ENCODE measurements at regions not wholly inside any gene's neighbourhood (a gene's known extent, or its start where the extent isn't known, plus 50 kb on each side); places are given as distances from the start of the nearest gene placed in this dataset.

- Mint-ChIP-seq H3K27ac (ENCODE audit: low read depth, unreplicated experiment) (no peak overlapping the region), H3K9me3 (ENCODE audit: unreplicated experiment) (no peaks in the 10 kb centered on the region), H3K27me3 (ENCODE audit: insufficient read depth, unreplicated experiment) (peaks cover 84% of the 10 kb centered on the region), H3K4me3 (ENCODE audit: unreplicated experiment) (no peak overlapping the region), H3K36me3 (ENCODE audit: insufficient read depth, unreplicated experiment) (no peaks in the 10 kb centered on the region), H3K4me1 (ENCODE audit: insufficient read depth, unreplicated experiment) (no peaks in the 10 kb centered on the region)
- no TSS peak for BruUV-seq (replicated peaks)
- no peak for DNase-seq (ENCODE audit: unreplicated experiment)
- intact Hi-C loops (cut with micrococcal nuclease), result no loop called here
- CTCF ChIA-PET, result no interaction called here
- POLR2A ChIA-PET, result no interaction called here
- TF ChIP-seq CTCF (IDR thresholded peaks at IDR 0.05; ENCODE audit: unreplicated experiment), result no peak
Measured at GRCh38 chr11:119934267-119934666, 203.6 kb downstream of the TRIM29 start.

- BruUV-seq (replicated peaks), result no TSS peak
- TF ChIP-seq CTCF (IDR thresholded peaks at IDR 0.05; ENCODE audit: unreplicated experiment), result no peak
- Mint-ChIP-seq H3K27me3 (ENCODE audit: insufficient read depth, unreplicated experiment) (peaks cover 91% of the 10 kb centered on the region), H3K9me3 (ENCODE audit: unreplicated experiment) (no peaks in the 10 kb centered on the region), H3K36me3 (ENCODE audit: insufficient read depth, unreplicated experiment) (no peaks in the 10 kb centered on the region), H3K4me1 (ENCODE audit: insufficient read depth, unreplicated experiment) (no peaks in the 10 kb centered on the region), H3K4me3 (ENCODE audit: unreplicated experiment) (no peak overlapping the region), H3K27ac (ENCODE audit: low read depth, unreplicated experiment) (no peak overlapping the region)
- ChIA-PET POLR2A (no interaction called here), CTCF (no interaction called here)
- no peak for DNase-seq (ENCODE audit: unreplicated experiment)
- intact Hi-C loops (cut with micrococcal nuclease), result no loop called here
Measured at GRCh38 chr11:119933584-119933983, 204.3 kb downstream of the TRIM29 start.

GRCh38 chr11:119932828-119933562, 204.0 kb upstream of the NECTIN1 start:
- TF ChIP-seq CTCF (IDR thresholded peaks at IDR 0.05; ENCODE audit: unreplicated experiment), result no peak
- BruUV-seq (replicated peaks), result no TSS peak
- no peak overlapping the region for H3K27ac Mint-ChIP-seq (ENCODE audit: low read depth, unreplicated experiment)
- H3K27me3 Mint-ChIP-seq (ENCODE audit: insufficient read depth, unreplicated experiment), result peaks cover 93% of the 10 kb centered on the region
- intact Hi-C loops (cut with micrococcal nuclease), result no loop called here
- H3K36me3 Mint-ChIP-seq (ENCODE audit: insufficient read depth, unreplicated experiment), result no peaks in the 10 kb centered on the region
- ChIA-PET POLR2A (no interaction called here), CTCF (interaction anchor here (0.7 kb wide), 1 partner anchor 33 kb away, joined by 3 read pairs; no protein-coding TSS in a partner anchor)
- H3K4me1 Mint-ChIP-seq (ENCODE audit: insufficient read depth, unreplicated experiment), result no peaks in the 10 kb centered on the region
- DNase-seq (ENCODE audit: unreplicated experiment), result no peak
- H3K4me3 Mint-ChIP-seq (ENCODE audit: unreplicated experiment), result no peak overlapping the region
- no peaks in the 10 kb centered on the region for H3K9me3 Mint-ChIP-seq (ENCODE audit: unreplicated experiment)

- H3K4me3 Mint-ChIP-seq (ENCODE audit: unreplicated experiment), result no peak overlapping the region
- peaks cover 88% of the 10 kb centered on the region for H3K27me3 Mint-ChIP-seq (ENCODE audit: insufficient read depth, unreplicated experiment)
- no peaks in the 10 kb centered on the region for H3K9me3 Mint-ChIP-seq (ENCODE audit: unreplicated experiment)
- CTCF ChIA-PET, result no interaction called here
- TF ChIP-seq CTCF (IDR thresholded peaks at IDR 0.05; ENCODE audit: unreplicated experiment), result no peak
- DNase-seq (ENCODE audit: unreplicated experiment), result no peak
- POLR2A ChIA-PET, result no interaction called here
- BruUV-seq (replicated peaks), result no TSS peak
- H3K27ac Mint-ChIP-seq (ENCODE audit: low read depth, unreplicated experiment), result no peak overlapping the region
- H3K4me1 Mint-ChIP-seq (ENCODE audit: insufficient read depth, unreplicated experiment), result no peaks in the 10 kb centered on the region
- intact Hi-C loops (cut with micrococcal nuclease), result no loop called here
- no peaks in the 10 kb centered on the region for H3K36me3 Mint-ChIP-seq (ENCODE audit: insufficient read depth, unreplicated experiment)
Measured at GRCh38 chr11:119928047-119928446, 199.0 kb upstream of the NECTIN1 start.

Data from MCF 10A (cell line).